HEK293 (cell line): ENCODE measurements at regions not wholly inside any gene's neighbourhood (a gene's known extent, or its start where the extent isn't known, plus 50 kb on each side); places are given as distances from the start of the nearest gene placed in this dataset.

Experiments used
- CTCF ChIA-PET: fragments of 350-600 bp; formaldehyde crosslinking; extraction: SDS; loops from one replicate; lab custom pipeline; 2021; ENCODE audit warnings: antibody characterized with exemption; lab: Yijun Ruan, JAX
- POLR2A ChIA-PET: fragments of 300-600 bp; formaldehyde crosslinking; extraction: SDS; loops from one replicate; lab custom pipeline; 2020; ENCODE audit warnings: antibody characterized with exemption, inconsistent platforms; lab: Yijun Ruan, JAX
- H3K27ac ChIP-seq: fragments of 200-500 bp; sonication (Bioruptor generic); 2 replicates; pipeline ENCODE4 v1.5.1; 2014; ENCODE audit warnings: low read depth, low read length, control low read depth, inconsistent platforms; ENCODE audit errors: extremely low read depth
- H3K36me3 ChIP-seq, 2 experiments: fragments of 200-500 bp in 1 of 2; sonication (Bioruptor generic) in 1 of 2; 1 replicate in 1 of 2; 2 replicates in 1 of 2; pipeline ENCODE4 v1.5.1; 2014 to 2017; ENCODE audit warnings: inconsistent platforms in 2 of 2, low read length in 2 of 2; ENCODE audit not compliant: control insufficient read depth in 2 of 2, insufficient read depth in 1 of 2
- H3K4me1 ChIP-seq: fragments of 200-500 bp; sonication (Bioruptor generic); 2 replicates; pipeline ENCODE4 v1.5.1; 2014; ENCODE audit warnings: mild to moderate bottlenecking, low read length, inconsistent platforms; ENCODE audit not compliant: control insufficient read depth, insufficient read depth
- H3K4me3 ChIP-seq: 2 replicates; pipeline ENCODE4 v1.5.1; 2011; ENCODE audit warnings: low read depth, mild to moderate bottlenecking, control low read depth, low read length, moderate library complexity
- H3K9me3 ChIP-seq: fragments of 200-500 bp; sonication (Bioruptor generic); 2 replicates; pipeline ENCODE4 v1.5.1; 2014; ENCODE audit warnings: low read depth, low read length, inconsistent platforms; ENCODE audit not compliant: control insufficient read depth, insufficient read depth
- AEBP2 ChIP-seq: fragments of 450-650 bp; formaldehyde crosslinking; IDR thresholded peaks from 2 replicates; pipeline ENCODE4 v1.5.1; 2016; ENCODE audit warnings: missing biosample characterization, missing genetic modification characterization, borderline replicate concordance
- GLIS2 ChIP-seq: fragments of 450-650 bp; formaldehyde crosslinking; IDR thresholded peaks from 2 replicates; pipeline ENCODE4 v1.5.1; 2016; ENCODE audit warnings: missing biosample characterization, missing genetic modification characterization
- PRDM10 ChIP-seq: fragments of 450-650 bp; formaldehyde crosslinking; IDR thresholded peaks from 2 replicates; pipeline ENCODE4 v1.5.1; 2016; ENCODE audit warnings: missing biosample characterization, missing genetic modification characterization
- PRDM2 ChIP-seq: fragments of 450-650 bp; formaldehyde crosslinking; IDR thresholded peaks from 2 replicates; pipeline ENCODE4 v1.5.1; 2016; ENCODE audit warnings: missing biosample characterization, missing genetic modification characterization, borderline replicate concordance
- TCF7L2 ChIP-seq: IDR thresholded peaks from 2 replicates; pipeline ENCODE4 v1.6.1; 2011; ENCODE audit warnings: low read depth, mild to moderate bottlenecking, inconsistent platforms, low read length, moderate library complexity, borderline replicate concordance
- ZBTB6 ChIP-seq: fragments of 450-650 bp; formaldehyde crosslinking; IDR thresholded peaks from 2 replicates; pipeline ENCODE4 v1.5.1; 2017; ENCODE audit warnings: missing biosample characterization, missing genetic modification characterization
- ZFP69B ChIP-seq: fragments of 450-650 bp; formaldehyde crosslinking; IDR thresholded peaks from 2 replicates; pipeline ENCODE4 v1.5.1; 2016; ENCODE audit warnings: missing biosample characterization, missing genetic modification characterization
- ZNF121 ChIP-seq: fragments of 450-650 bp; formaldehyde crosslinking; IDR thresholded peaks from 2 replicates; pipeline ENCODE4 v1.5.1; 2016; ENCODE audit warnings: missing biosample characterization, missing genetic modification characterization
- ZNF426 ChIP-seq: fragments of 450-650 bp; formaldehyde crosslinking; IDR thresholded peaks from 2 replicates; pipeline ENCODE4 v1.5.1; 2017; ENCODE audit warnings: missing biosample characterization, missing genetic modification characterization, mild to moderate bottlenecking, inconsistent platforms, moderate library complexity
- ZNF621 ChIP-seq: fragments of 450-650 bp; formaldehyde crosslinking; IDR thresholded peaks from 2 replicates; pipeline ENCODE4 v1.5.1; 2017; ENCODE audit warnings: missing biosample characterization, missing genetic modification characterization
- ZNF658 ChIP-seq: fragments of 450-650 bp; formaldehyde crosslinking; IDR thresholded peaks from 2 replicates; pipeline ENCODE4; 2016; ENCODE audit warnings: missing biosample characterization, missing genetic modification characterization
- ZNF670 ChIP-seq: fragments of 450-650 bp; formaldehyde crosslinking; IDR thresholded peaks from 2 replicates; pipeline ENCODE4 v1.5.1; 2016; ENCODE audit warnings: missing biosample characterization, missing genetic modification characterization, low read depth
- ZNF830 ChIP-seq: fragments of 450-650 bp; IDR thresholded peaks from 2 replicates; pipeline ENCODE4 v1.5.0; 2018; ENCODE audit warnings: missing biosample characterization, missing genetic modification characterization, low read depth, mild to moderate bottlenecking, moderate library complexity

GRCh38 chr6:21804941-21805610 is 211.5 kb downstream of the SOX4 start:
- CTCF ChIA-PET, result interaction anchor here (0.7 to 0.9 kb wide), 2 partner anchors 17 to 178 kb away, joined by 3 read pairs; no protein-coding TSS in a partner anchor
- POLR2A ChIA-PET, result interaction anchor here (1.3 kb wide), 1 partner anchor 211 kb away, joined by 6 read pairs; the partner anchor contains the start of gene SOX4
- H3K4me3 ChIP-seq, result no peak overlapping the region
- H3K27ac ChIP-seq, result no peak overlapping the region
- H3K4me1 ChIP-seq, result peaks cover 35% of the 10 kb centered on the region
- H3K36me3 ChIP-seq, result no peaks in the 10 kb centered on the region
- no peaks in the 10 kb centered on the region for H3K9me3 ChIP-seq
- no peak for TF ChIP-seq GLIS2 (tag by site-specific recombination)
- TF ChIP-seq ZNF426 (tag by site-specific recombination), result no peak
- TF ChIP-seq ZNF658 (tag by site-specific recombination), result no peak
- no peak for TF ChIP-seq TCF7L2
- no peak for TF ChIP-seq ZNF830 (tag by site-specific recombination)
- TF ChIP-seq ZBTB6 (tag by site-specific recombination), result no peak
- TF ChIP-seq ZFP69B (tag by site-specific recombination), result no peak
- TF ChIP-seq AEBP2 (tag by site-specific recombination), result no peak
- no peak for TF ChIP-seq PRDM2 (tag by site-specific recombination)
- no peak for TF ChIP-seq ZNF670 (tag by site-specific recombination)

- H3K4me3 ChIP-seq, result no peak overlapping the region
- peaks cover 22% of the 10 kb centered on the region for H3K4me1 ChIP-seq
- H3K36me3 ChIP-seq, result no peaks in the 10 kb centered on the region
- ChIA-PET CTCF (interaction anchor here (0.5 kb wide), 1 partner anchor 210 kb away, joined by 3 read pairs; no protein-coding TSS in a partner anchor), POLR2A (interaction anchor here (0.6 to 2.2 kb wide), 5 partner anchors 21 to 1243 kb away, joined by 3 to 10 read pairs (median 3); partner anchors contain the start of gene SOX4)
- H3K27ac ChIP-seq, result peak overlapping the region; percentile 91
- TF ChIP-seq ZNF121 (tag by site-specific recombination), result no peak
- TF ChIP-seq AEBP2 (tag by site-specific recombination), result no peak
- peak; percentile 14; the same call in 1 of the 2 replicates for TF ChIP-seq PRDM10
- TF ChIP-seq ZNF621 (tag by site-specific recombination), result no peak
- H3K9me3 ChIP-seq, result no peaks in the 10 kb centered on the region
These were observed 213.9 kb downstream of the SOX4 start for GRCh38 chr6:21807299-21808044.
